NT2/D1 (cell line): ENCODE measurements at regions not wholly inside any gene's neighbourhood (a gene's known extent, or its start where the extent isn't known, plus 50 kb on each side); places are given as distances from the start of the nearest gene placed in this dataset.

Source experiments
- YY1 ChIP-seq: IDR thresholded peaks from 2 replicates; pipeline ENCODE4 v1.6.1; 2011; ENCODE audit not compliant: insufficient read length, insufficient read depth
- ZNF274 ChIP-seq: IDR thresholded peaks from 2 replicates; pipeline ENCODE4 v1.6.1; 2011; ENCODE audit warnings: mild to moderate bottlenecking, low read depth, low read length

GRCh38 chr22:23408321-23408720 lies 171.8 kb downstream of the IGLL1 start:
- TF ChIP-seq YY1: no peak
- no peak for TF ChIP-seq ZNF274
